Uterus (tissue), 3 donors: ENCODE measurements at regions not wholly inside any gene's neighbourhood (a gene's known extent, or its start where the extent isn't known, plus 50 kb on each side); places are given as distances from the start of the nearest gene placed in this dataset.

Experiments used
- DNase-seq, 2 donors: peaks; one replicate each; pipeline ENCODE4 v3.0.0-alpha.2; 2019 to 2020
- H3K27ac ChIP-seq, 2 donors: fragments of 200-600 bp; sonication (generic); 1 replicate in 1 of 2; 2 replicates in 1 of 2; pipeline ENCODE4 v1.5.1; 2016 to 2018
- H3K27me3 ChIP-seq, 2 donors: fragments of 200-600 bp; sonication (generic); one replicate each; pipeline ENCODE4 v1.5.1; 2018 to 2019; ENCODE audit warnings: control low read depth in 1 of 2
- H3K36me3 ChIP-seq, 2 donors: fragments of 200-600 bp; sonication (generic); one replicate each; pipeline ENCODE4 v1.5.1; 2019; ENCODE audit warnings: control low read depth in 1 of 2
- H3K4me1 ChIP-seq, 2 donors: fragments of 200-600 bp; sonication (generic); one replicate each; pipeline ENCODE4 v1.5.1; 2018 to 2019; ENCODE audit warnings: control low read depth in 1 of 2
- H3K4me3 ChIP-seq, 2 donors: fragments of 200-600 bp; sonication (generic); 1 replicate in 1 of 2; 2 replicates in 1 of 2; pipeline ENCODE4 v1.5.1; 2018 to 2019; ENCODE audit warnings: mild to moderate bottlenecking in 1 of 2
- H3K9me3 ChIP-seq, 2 donors: fragments of 200-600 bp; sonication (generic); one replicate each; pipeline ENCODE4 v1.5.1; 2019; ENCODE audit warnings: control low read depth in 1 of 2
- CTCF ChIP-seq, 4 experiments: fragments of 200-600 bp in 2 of 4; fragments of 450-650 bp in 2 of 4; sonication (generic) in 2 of 4; IDR thresholded peaks; one replicate each; pipeline ENCODE4 v1.5.1; 2016 to 2019; ENCODE audit warnings: antibody characterized with exemption in 4 of 4, mild to moderate bottlenecking in 2 of 4, moderate library complexity in 1 of 4
- POLR2A ChIP-seq, 2 donors: fragments of 450-650 bp; IDR thresholded peaks; one replicate each; pipeline ENCODE4 v1.6.1; 2016; ENCODE audit warnings: antibody characterized with exemption in 2 of 2, mild to moderate bottlenecking in 1 of 2, moderate library complexity in 1 of 2
- intact Hi-C: fragments of 100-400 bp; cut with DNase I; formaldehyde crosslinking; loops from one replicate; pipeline ENCODE4 v1.15.1; 2023; ENCODE audit warnings: low total_unique reads
- donor health status: DM: yes; HTN: yes; CAD: no.

GRCh38 chr6:24009319-24009718 is 116.7 kb upstream of the NRSN1 start:
- no peaks in the 10 kb centered on the region for H3K9me3 ChIP-seq
- no peak overlapping the region for H3K27ac ChIP-seq
- no peaks in the 10 kb centered on the region for H3K36me3 ChIP-seq
- no peaks in the 10 kb centered on the region for H3K27me3 ChIP-seq
- intact Hi-C loops, result no loop called here
- H3K4me3 ChIP-seq, result no peak overlapping the region
- DNase-seq, result no peak
- no peak for TF ChIP-seq CTCF (IDR thresholded peaks at IDR 0.05)
- no peaks in the 10 kb centered on the region for H3K4me1 ChIP-seq

- TF ChIP-seq POLR2A (IDR thresholded peaks at IDR 0.05) (no peak), CTCF (IDR thresholded peaks at IDR 0.05) (no peak)
- no peaks in the 10 kb centered on the region for H3K4me1 ChIP-seq
- intact Hi-C loops, result no loop called here
- no peaks in the 10 kb centered on the region for H3K27me3 ChIP-seq
- H3K27ac ChIP-seq, result no peak overlapping the region
- H3K9me3 ChIP-seq, result no peaks in the 10 kb centered on the region
- H3K36me3 ChIP-seq, result no peaks in the 10 kb centered on the region
- no peak for DNase-seq
- no peak overlapping the region for H3K4me3 ChIP-seq
Observed at GRCh38 chr6:24010133-24010532, 115.9 kb upstream of the NRSN1 start.

GRCh38 chr6:24016286-24016685 is 109.7 kb upstream of the NRSN1 start:
- DNase-seq, result no peak
- TF ChIP-seq CTCF (IDR thresholded peaks at IDR 0.05) (no peak), POLR2A (IDR thresholded peaks at IDR 0.05) (no peak)
- Histone ChIP-seq H3K36me3 (no peaks in the 10 kb centered on the region), H3K9me3 (no peaks in the 10 kb centered on the region), H3K4me1 (no peaks in the 10 kb centered on the region), H3K4me3 (no peak overlapping the region), H3K27ac (no peak overlapping the region), H3K27me3 (no peaks in the 10 kb centered on the region)
- intact Hi-C loops, result no loop called here

- no peak overlapping the region for H3K27ac ChIP-seq
- H3K36me3 ChIP-seq, result no peaks in the 10 kb centered on the region
- H3K4me3 ChIP-seq, result no peak overlapping the region
- intact Hi-C loops, result no loop called here
- no peaks in the 10 kb centered on the region for H3K27me3 ChIP-seq
- TF ChIP-seq CTCF (IDR thresholded peaks at IDR 0.05) (no peak), POLR2A (IDR thresholded peaks at IDR 0.05) (no peak)
- DNase-seq, result no peak
- H3K4me1 ChIP-seq, result no peaks in the 10 kb centered on the region
- H3K9me3 ChIP-seq, result no peaks in the 10 kb centered on the region
Observed at GRCh38 chr6:24016857-24017256, 109.2 kb upstream of the NRSN1 start.

- no peak for TF ChIP-seq CTCF (IDR thresholded peaks at IDR 0.05)
- no peak for TF ChIP-seq POLR2A (IDR thresholded peaks at IDR 0.05)
- DNase-seq, result no peak
- no peaks in the 10 kb centered on the region for H3K27me3 ChIP-seq
- no peak overlapping the region for H3K4me3 ChIP-seq
- no peaks in the 10 kb centered on the region for H3K36me3 ChIP-seq
- no peaks in the 10 kb centered on the region for H3K4me1 ChIP-seq
- intact Hi-C loops, result no loop called here
- no peaks in the 10 kb centered on the region for H3K9me3 ChIP-seq
- H3K27ac ChIP-seq, result no peak overlapping the region
Observed at GRCh38 chr6:24019393-24019792, 106.6 kb upstream of the NRSN1 start.
